HepG2 (cell line): ENCODE measurements at regions not wholly inside any gene's neighbourhood (a gene's known extent, or its start where the extent isn't known, plus 50 kb on each side); places are given as distances from the start of the nearest gene placed in this dataset.

Experiments used
- ATAC-seq: fragments of 200-7000 bp; cut with Tn5 transposase; 3 replicates; pipeline ENCODE4 v1.9.1; 2020; ENCODE audit warnings: mild to moderate bottlenecking, moderate library complexity
- BruUV-seq: library from RNA; stranded (reverse); fragments of 400-500 nt; replicated peaks from 2 replicates; lab custom pipeline; 2021; lab: Mats Ljungman, UMichigan
- CTCF ChIA-PET: fragments of 300-600 bp; formaldehyde crosslinking; extraction: SDS; loops from one replicate; lab custom pipeline; 2021; ENCODE audit warnings: low total read pairs, inconsistent platforms, low intra/inter-chr PET ratio; lab: Yijun Ruan, JAX
- POLR2A ChIA-PET: fragments of 350-600 bp; sonication (Branson Sonifier 250); formaldehyde crosslinking; loops from one replicate; lab custom pipeline; 2020; ENCODE audit warnings: antibody characterized with exemption, inconsistent platforms; lab: Yijun Ruan, JAX
- DNase-seq: peaks from one replicate; pipeline ENCODE4 v3.0.0-alpha.2; 2015; ENCODE audit warnings: low spot score
- FAIRE-seq: peaks from 3 replicates; lab custom pipeline; 2011; peaks lifted over from hg19 to GRCh38; lab: Jason Lieb, UNC
- H2AFZ ChIP-seq: one replicate; pipeline ENCODE4 v1.6.1; 2011; ENCODE audit warnings: low read length, inconsistent platforms
- H3K27ac ChIP-seq: fragments of 300-600 bp; 3 replicates; pipeline ENCODE4 v1.8.0; 2011; ENCODE audit warnings: mixed run types, mild to moderate bottlenecking, mixed read lengths, low read length, inconsistent platforms; ENCODE audit not compliant: insufficient read depth; ENCODE audit errors: extremely low read length
- H3K27me3 ChIP-seq, 2 experiments: fragments of 200-600 bp in 1 of 2; 2 replicates in 1 of 2; 3 replicates in 1 of 2; pipeline versions ENCODE4 v1.6.0 to v1.8.0; 2011; ENCODE audit warnings: low read length in 2 of 2, mild to moderate bottlenecking in 2 of 2, moderate library complexity in 2 of 2, inconsistent platforms in 1 of 2; ENCODE audit not compliant: insufficient read depth in 2 of 2, control insufficient read depth in 1 of 2
- H3K36me3 ChIP-seq, 2 experiments: fragments of 200-600 bp in 1 of 2; replicated peaks in 1 of 2; 2 replicates in 1 of 2; 3 replicates in 1 of 2; pipeline versions ENCODE4 v1.5.1 to v1.8.0; 2011; ENCODE audit warnings: low read length in 2 of 2, inconsistent platforms in 1 of 2; ENCODE audit not compliant: insufficient read depth in 2 of 2, control insufficient read depth in 1 of 2
- H3K4me1 ChIP-seq: 2 replicates; pipeline ENCODE4 v1.5.1; 2012; ENCODE audit warnings: low read length, inconsistent platforms; ENCODE audit not compliant: insufficient read depth
- H3K4me2 ChIP-seq: 2 replicates; pipeline ENCODE4 v1.6.0; 2011; ENCODE audit warnings: low read depth, low read length, inconsistent platforms
- H3K4me3 ChIP-seq, 3 experiments: fragments of 200-600 bp in 1 of 3; sonication (generic), shearing (Covaris generic) in 1 of 3; replicated peaks in 1 of 3; 2 replicates each; pipeline ENCODE4 v1.5.1; 2011 to 2016; ENCODE audit warnings: low read length in 3 of 3, inconsistent platforms in 2 of 3, low read depth in 2 of 3, mild to moderate bottlenecking in 2 of 3, control low read depth in 1 of 3, mixed read lengths in 1 of 3; ENCODE audit not compliant: insufficient read depth in 1 of 3
- H3K79me2 ChIP-seq: one replicate; pipeline ENCODE4 v1.6.1; 2011; ENCODE audit warnings: low read length, inconsistent platforms; ENCODE audit not compliant: insufficient read depth
- H3K9ac ChIP-seq: 2 replicates; pipeline ENCODE4 v1.6.0; 2011; ENCODE audit warnings: mild to moderate bottlenecking, low read depth, low read length, inconsistent platforms; ENCODE audit not compliant: insufficient read depth
- H3K9me3 ChIP-seq: 2 replicates; pipeline ENCODE4 v1.5.1; 2012; ENCODE audit warnings: mild to moderate bottlenecking, low read length
- H4K20me1 ChIP-seq: 2 replicates; pipeline ENCODE4 v1.6.0; 2011; ENCODE audit warnings: inconsistent platforms, mild to moderate bottlenecking, low read length, moderate library complexity; ENCODE audit not compliant: insufficient read depth
- AHDC1 ChIP-seq: sonication (generic); formaldehyde crosslinking; IDR thresholded peaks from 2 replicates; pipeline ENCODE4 v1.5.1; 2020; ENCODE audit warnings: mild to moderate bottlenecking, missing genetic modification reagents, borderline replicate concordance
- ARID2 ChIP-seq: sonication (generic); formaldehyde crosslinking; IDR thresholded peaks from 2 replicates; pipeline ENCODE4 v1.8.1; 2022; ENCODE audit warnings: mild to moderate bottlenecking, missing genetic modification reagents, borderline replicate concordance
- EZH2 ChIP-seq: conservative IDR thresholded peaks from 2 replicates; pipeline ENCODE4 v1.6.1; 2012; ENCODE audit warnings: mild to moderate bottlenecking, low read depth, low read length, moderate library complexity
- PPARG ChIP-seq: conservative IDR thresholded peaks from 2 replicates; pipeline ENCODE4 v1.6.1; 2016; ENCODE audit warnings: missing biosample characterization, missing genetic modification reagents
- SP2 ChIP-seq: sonication (generic); formaldehyde crosslinking; IDR thresholded peaks from 2 replicates; pipeline ENCODE4 v1.5.1; 2020; ENCODE audit warnings: mild to moderate bottlenecking, missing genetic modification reagents
- TAF15 ChIP-seq: fragments of 200-400 bp; formaldehyde crosslinking; IDR thresholded peaks from one replicate; pipeline ENCODE4 v1.6.1; 2018; ENCODE audit warnings: mild to moderate bottlenecking, low read depth, low read length; ENCODE audit not compliant: poor library complexity, severe bottlenecking
- ZNF180 ChIP-seq: sonication (generic); formaldehyde crosslinking; IDR thresholded peaks from 2 replicates; pipeline ENCODE4 v1.4.0; 2020; ENCODE audit warnings: low read depth, missing genetic modification reagents, borderline replicate concordance
- ZSCAN21 ChIP-seq: sonication (generic); formaldehyde crosslinking; IDR thresholded peaks from 2 replicates; pipeline ENCODE4 v1.8.0; 2022; ENCODE audit warnings: mild to moderate bottlenecking, missing genetic modification reagents, moderate library complexity, borderline replicate concordance
- WGBS: methylation state at CpG from one replicate; pipeline ENCODE4 v1.1.6; 2017; ENCODE audit warnings: low lambda C conversion rate; 5-methylcytosine and 5-hydroxymethylcytosine counted together
- in situ Hi-C: cut with HindIII; loops from 2 replicates; pipeline ENCODE4 v1.10.0; 2017; ENCODE audit warnings: low pct_unique_long_range_greater_than_20kb; ENCODE audit not compliant: extremely low pct_ligation_motif_present
- intact Hi-C: fragments of 100-400 bp; cut with micrococcal nuclease; formaldehyde crosslinking; loops from one replicate; pipeline ENCODE4 v1.10.0; 2022; ENCODE audit not compliant: unreplicated experiment
- TF ChIP-seq, protein P1 (sequence below): sonication (generic); formaldehyde crosslinking; IDR thresholded peaks from 2 replicates; pipeline ENCODE4 v1.5.0; 2020; ENCODE audit warnings: mild to moderate bottlenecking, missing genetic modification reagents, borderline replicate concordance

- Histone ChIP-seq H3K4me1 (no peaks in the 10 kb centered on the region), H3K27ac (no peak overlapping the region), H3K9ac (no peak overlapping the region), H3K4me3 (no peak overlapping the region), H3K9me3 (no peaks in the 10 kb centered on the region), H3K4me2 (no peak overlapping the region), H3K36me3 (no peaks in the 10 kb centered on the region), H4K20me1 (no peaks in the 10 kb centered on the region), H3K79me2 (no peaks in the 10 kb centered on the region), H2AFZ (no peak overlapping the region), H3K27me3 (no peaks in the 10 kb centered on the region)
- no peak for DNase-seq
- POLR2A ChIA-PET: no interaction called here
- BruUV-seq: no TSS peak
- no peak for ATAC-seq
- in situ Hi-C loops (no loop called here), intact Hi-C loops (loop anchor here (10.0 kb wide), 1 partner anchor 223 kb away; no protein-coding TSS in a partner anchor)
- no peak for FAIRE-seq
- no peak for TF ChIP-seq ZSCAN21 (CRISPR knock-in tag)
- TF ChIP-seq SP2 (CRISPR knock-in tag): no peak
- TF ChIP-seq, protein P1, sequence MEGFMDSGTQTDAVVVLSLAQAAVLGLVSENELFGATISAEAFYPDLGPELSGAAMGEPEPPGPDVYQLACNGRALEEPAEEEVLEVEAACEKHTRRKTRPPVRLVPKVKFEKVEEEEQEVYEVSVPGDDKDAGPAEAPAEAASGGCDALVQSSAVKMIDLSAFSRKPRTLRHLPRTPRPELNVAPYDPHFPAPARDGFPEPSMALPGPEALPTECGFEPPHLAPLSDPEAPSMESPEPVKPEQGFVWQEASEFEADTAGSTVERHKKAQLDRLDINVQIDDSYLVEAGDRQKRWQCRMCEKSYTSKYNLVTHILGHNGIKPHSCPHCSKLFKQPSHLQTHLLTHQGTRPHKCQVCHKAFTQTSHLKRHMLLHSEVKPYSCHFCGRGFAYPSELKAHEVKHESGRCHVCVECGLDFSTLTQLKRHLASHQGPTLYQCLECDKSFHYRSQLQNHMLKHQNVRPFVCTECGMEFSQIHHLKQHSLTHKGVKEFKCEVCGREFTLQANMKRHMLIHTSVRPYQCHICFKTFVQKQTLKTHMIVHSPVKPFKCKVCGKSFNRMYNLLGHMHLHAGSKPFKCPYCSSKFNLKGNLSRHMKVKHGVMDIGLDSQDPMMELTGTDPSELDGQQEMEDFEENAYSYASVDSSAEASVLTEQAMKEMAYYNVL (CRISPR knock-in tag): no peak
- no peak for TF ChIP-seq ARID2
- TF ChIP-seq AHDC1 (CRISPR knock-in tag): no peak
- no peak for TF ChIP-seq ZNF180 (CRISPR knock-in tag)
- no peak for TF ChIP-seq TAF15
- TF ChIP-seq EZH2: no peak
- TF ChIP-seq PPARG (CRISPR knock-in tag): no peak
- CTCF ChIA-PET: no interaction called here
- WGBS: 17% methylated on average over 2 of the region's 2 CpGs
Observed at GRCh38 chr3:69452295-69452694, 66.4 kb upstream of the FRMD4B start.
